Gastrocnemius medialis (tissue), 4 donors: ENCODE measurements at regions not wholly inside any gene's neighbourhood (a gene's known extent, or its start where the extent isn't known, plus 50 kb on each side); places are given as distances from the start of the nearest gene placed in this dataset.

Experiments used
- POLR2A ChIP-seq, 2 donors: fragments of 450-650 bp; IDR thresholded peaks; one replicate each; pipeline ENCODE4 v1.6.1; 2017; ENCODE audit warnings: antibody characterized with exemption in 2 of 2, mild to moderate bottlenecking in 2 of 2, moderate library complexity in 2 of 2
- TF ChIP-seq, protein P1 (sequence below), 5 experiments: fragments of 450-650 bp in 3 of 5; fragments of 200-600 bp in 2 of 5; sonication (generic) in 2 of 5; IDR thresholded peaks in 4 of 5; conservative IDR thresholded peaks in 1 of 5; 1 replicate in 4 of 5; 2 replicates in 1 of 5; pipeline ENCODE4 v1.5.1; 2016 to 2019; ENCODE audit warnings: antibody characterized with exemption in 5 of 5, mild to moderate bottlenecking in 3 of 5, moderate library complexity in 3 of 5

GRCh38 chr3:116618930-116619329 is 90.6 kb upstream of the TUSC7 start:
- TF ChIP-seq, protein P1, sequence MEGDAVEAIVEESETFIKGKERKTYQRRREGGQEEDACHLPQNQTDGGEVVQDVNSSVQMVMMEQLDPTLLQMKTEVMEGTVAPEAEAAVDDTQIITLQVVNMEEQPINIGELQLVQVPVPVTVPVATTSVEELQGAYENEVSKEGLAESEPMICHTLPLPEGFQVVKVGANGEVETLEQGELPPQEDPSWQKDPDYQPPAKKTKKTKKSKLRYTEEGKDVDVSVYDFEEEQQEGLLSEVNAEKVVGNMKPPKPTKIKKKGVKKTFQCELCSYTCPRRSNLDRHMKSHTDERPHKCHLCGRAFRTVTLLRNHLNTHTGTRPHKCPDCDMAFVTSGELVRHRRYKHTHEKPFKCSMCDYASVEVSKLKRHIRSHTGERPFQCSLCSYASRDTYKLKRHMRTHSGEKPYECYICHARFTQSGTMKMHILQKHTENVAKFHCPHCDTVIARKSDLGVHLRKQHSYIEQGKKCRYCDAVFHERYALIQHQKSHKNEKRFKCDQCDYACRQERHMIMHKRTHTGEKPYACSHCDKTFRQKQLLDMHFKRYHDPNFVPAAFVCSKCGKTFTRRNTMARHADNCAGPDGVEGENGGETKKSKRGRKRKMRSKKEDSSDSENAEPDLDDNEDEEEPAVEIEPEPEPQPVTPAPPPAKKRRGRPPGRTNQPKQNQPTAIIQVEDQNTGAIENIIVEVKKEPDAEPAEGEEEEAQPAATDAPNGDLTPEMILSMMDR (IDR thresholded peaks at IDR 0.05 in 4 of 5, conservative IDR thresholded peaks at IDR 0.05 in 1 of 5) = no peak
- no peak for TF ChIP-seq POLR2A (IDR thresholded peaks at IDR 0.05)
